Stomach (tissue), 8 donors: ENCODE measurements at regions not wholly inside any gene's neighbourhood (a gene's known extent, or its start where the extent isn't known, plus 50 kb on each side); places are given as distances from the start of the nearest gene placed in this dataset.
"Not testable (repeated sequence)": the region's sequence is repeated elsewhere in the genome, so short reads cannot be mapped to it uniquely, and the experiment has no call there.

Source experiments
- DNase-seq, 2 donors: peaks; one replicate each; pipeline versions ENCODE4 v3.0.0 to v3.0.0-alpha.2; 2013 to 2019
- H3K27ac ChIP-seq, 5 donors: fragments of 200-600 bp in 4 of 5; sonication (generic) in 4 of 5; one replicate each; pipeline ENCODE4 v1.5.1; 2013 to 2019; ENCODE audit warnings: mild to moderate bottlenecking in 1 of 5, moderate library complexity in 1 of 5
- H3K27me3 ChIP-seq, 3 donors: fragments of 200-600 bp; sonication (generic); one replicate each; pipeline ENCODE4 v1.5.1; 2017 to 2019; ENCODE audit warnings: mixed run types in 1 of 3
- H3K36me3 ChIP-seq, 4 donors: fragments of 200-600 bp; sonication (generic); 1 replicate in 3 of 4; 2 replicates in 1 of 4; pipeline ENCODE4 v1.5.1; 2016 to 2019
- H3K4me1 ChIP-seq, 4 donors: fragments of 200-600 bp; sonication (generic); one replicate each; pipeline ENCODE4 v1.5.1; 2016 to 2019
- H3K4me3 ChIP-seq, 4 donors: fragments of 200-600 bp; sonication (generic) in 3 of 4; one replicate each; pipeline ENCODE4 v1.5.1; 2016 to 2019; ENCODE audit warnings: mild to moderate bottlenecking in 1 of 4
- H3K9me3 ChIP-seq, 4 donors: fragments of 200-600 bp; sonication (generic); one replicate each; pipeline ENCODE4 v1.5.1; 2016 to 2019
- CTCF ChIP-seq, 7 experiments: fragments of 450-650 bp in 4 of 7; fragments of 200-600 bp in 3 of 7; sonication (generic) in 3 of 7; IDR thresholded peaks; one replicate each; pipeline ENCODE4 v1.5.1; 2016 to 2019; ENCODE audit warnings: antibody characterized with exemption in 7 of 7, control low read depth in 2 of 7, mild to moderate bottlenecking in 1 of 7
- EP300 ChIP-seq: sonication (generic); formaldehyde crosslinking; IDR thresholded peaks from one replicate; pipeline ENCODE4 v1.6.1; 2017; ENCODE audit warnings: antibody characterized with exemption
- POLR2A ChIP-seq, 4 donors: fragments of 450-650 bp; IDR thresholded peaks; one replicate each; pipeline ENCODE4 v1.6.1; 2016; ENCODE audit warnings: antibody characterized with exemption in 4 of 4, control low read depth in 2 of 4, mild to moderate bottlenecking in 1 of 4, moderate library complexity in 1 of 4
- POLR2AphosphoS5 ChIP-seq, 3 donors: sonication (generic); formaldehyde crosslinking; IDR thresholded peaks; one replicate each; pipeline ENCODE4 v1.6.1; 2016; ENCODE audit warnings: antibody characterized with exemption in 3 of 3
- WGBS, 5 donors: extraction: QIAGEN DNeasy Blood & Tissue Kit in 3 of 5; methylation state at CpG; one replicate each; pipeline versions ENCODE4 v1.1.5 to v1.1.7; 2013 to 2018; 5-methylcytosine and 5-hydroxymethylcytosine counted together
- intact Hi-C: fragments of 100-400 bp; cut with DNase I; formaldehyde crosslinking; loops from one replicate; pipeline ENCODE4 v1.15.1; 2023; ENCODE audit warnings: low total_unique reads
- donor health status: healthy with polysubstance abuse.
- donor health status: Bipolar disorder and iron deficiency.
- donor health status: healthy.

- Histone ChIP-seq H3K36me3 (no peaks in the 10 kb centered on the region), H3K4me1 (peaks cover 0 to 4% (median under 1%) of the 10 kb centered on the region in 4 donors), H3K27me3 (no peaks in the 10 kb centered on the region), H3K9me3 (no peaks in the 10 kb centered on the region), H3K27ac (no peak overlapping the region), H3K4me3 (no peak overlapping the region)
- intact Hi-C loops: no loop called here
- TF ChIP-seq EP300 (no peak), POLR2AphosphoS5 (IDR thresholded peaks at IDR 0.05) (no peak), POLR2A (IDR thresholded peaks at IDR 0.05) (no peak), CTCF (IDR thresholded peaks at IDR 0.05) (no peak)
- no peak for DNase-seq
Measured at GRCh38 chr13:71300602-71301001, 566.4 kb downstream of the DACH1 start.

- Histone ChIP-seq H3K27ac (peak overlapping the region in 1 of 5 donors; percentile 48), H3K4me1 (peaks cover 0 to 15% (median 7%) of the 10 kb centered on the region in 4 donors), H3K36me3 (no peaks in the 10 kb centered on the region), H3K27me3 (no peaks in the 10 kb centered on the region), H3K9me3 (peaks cover 0 to 7% (median 0%) of the 10 kb centered on the region in 4 donors), H3K4me3 (peak overlapping the region in 1 of 4 donors; percentile 50)
- no peak for DNase-seq
- intact Hi-C loops: no loop called here
- 95 to 100% (median 98%) methylated on average over 4 of the region's 4 CpGs for WGBS, 5 donors
- TF ChIP-seq CTCF (IDR thresholded peaks at IDR 0.05): no peak
Measured at GRCh38 chr13:71291842-71292146, 575.2 kb downstream of the DACH1 start.

- WGBS, 5 donors: 49 to 69% (median 66%) methylated on average over 10 of the region's 10 CpGs
- no peak for TF ChIP-seq CTCF (IDR thresholded peaks at IDR 0.05)
- no peak for TF ChIP-seq POLR2AphosphoS5 (IDR thresholded peaks at IDR 0.05)
- no peak for TF ChIP-seq POLR2A (IDR thresholded peaks at IDR 0.05)
- peak; percentile 26 for TF ChIP-seq EP300
- Histone ChIP-seq H3K9me3 (peaks cover 0 to 7% (median 0%) of the 10 kb centered on the region in 4 donors), H3K36me3 (no peaks in the 10 kb centered on the region), H3K27me3 (no peaks in the 10 kb centered on the region), H3K27ac (peak overlapping the region in 4 of 5 donors; percentile 10 to 48 (median 45)), H3K4me1 (peaks cover 0 to 15% (median 7%) of the 10 kb centered on the region in 4 donors), H3K4me3 (peak overlapping the region; percentile 34 to 50 (median 36))
- DNase-seq: no peak
- intact Hi-C loops: no loop called here
Measured at GRCh38 chr13:71290963-71291841, 575.8 kb downstream of the DACH1 start.

- not testable (repeated sequence) for H3K9me3 ChIP-seq, H3K27ac ChIP-seq
Measured at GRCh38 chr13:71289980-71290379, 577.0 kb downstream of the DACH1 start.

GRCh38 chr13:71285700-71286099 lies 581.3 kb downstream of the DACH1 start:
- no peak overlapping the region for H3K4me3 ChIP-seq
- no peak overlapping the region for H3K27ac ChIP-seq
- DNase-seq: no peak
- H3K9me3 ChIP-seq: peaks cover 0 to 7% (median 0%) of the 10 kb centered on the region in 4 donors
- H3K27me3 ChIP-seq: no peaks in the 10 kb centered on the region
- intact Hi-C loops: no loop called here
- 80 to 100% (median 95%) methylated on average over 1 of the region's 1 CpG for WGBS, 5 donors
- H3K36me3 ChIP-seq: no peaks in the 10 kb centered on the region
- H3K4me1 ChIP-seq: peaks cover 0 to 2% (median 0%) of the 10 kb centered on the region in 4 donors
- no peak for TF ChIP-seq CTCF (IDR thresholded peaks at IDR 0.05)

More at GRCh38 chr13:71289980-71290379, 577.0 kb downstream of the DACH1 start:
- Histone ChIP-seq H3K4me1 (peaks cover 0 to 15% (median 7%) of the 10 kb centered on the region in 4 donors), H3K4me3 (peak overlapping the region in 1 of 4 donors; percentile 50)
- H3K36me3 ChIP-seq, DNase-seq, intact Hi-C loops, H3K27me3 ChIP-seq: not testable (repeated sequence)
- 71 to 88% (median 81%) methylated on average over 3 of the region's 3 CpGs for WGBS, 5 donors
